ENCODE measurements at regions not wholly inside any gene's neighbourhood (a gene's known extent, or its start where the extent isn't known, plus 50 kb on each side); places are given as distances from the start of the nearest gene placed in this dataset.
"Not testable (repeated sequence)": the region's sequence is repeated elsewhere in the genome, so short reads cannot be mapped to it uniquely, and the experiment has no call there.

- no peaks in the 10 kb centered on the region for H3K27me3 Mint-ChIP-seq (ENCODE audit: low read depth)
- DNase-seq (ENCODE audit: low spot score): no peak
- H3K4me1 Mint-ChIP-seq (ENCODE audit: low read depth): no peaks in the 10 kb centered on the region
- H3K27ac Mint-ChIP-seq: no peak overlapping the region
- H3K4me3 Mint-ChIP-seq: no peak overlapping the region
- H3K36me3 Mint-ChIP-seq (ENCODE audit: low read depth): no peaks in the 10 kb centered on the region
- H3K9me3 Mint-ChIP-seq: peaks cover 26% of the 10 kb centered on the region
These were observed 1529.8 kb downstream of the FAM181B start for GRCh38 chr11:81203876-81204275.

- H3K36me3 Mint-ChIP-seq (ENCODE audit: low read depth): no peaks in the 10 kb centered on the region
- DNase-seq (ENCODE audit: low spot score): no peak
- no peak overlapping the region for H3K4me3 Mint-ChIP-seq
- H3K27me3 Mint-ChIP-seq (ENCODE audit: low read depth): no peaks in the 10 kb centered on the region
- peaks cover 40% of the 10 kb centered on the region for H3K9me3 Mint-ChIP-seq
- no peak overlapping the region for H3K27ac Mint-ChIP-seq
- H3K4me1 Mint-ChIP-seq (ENCODE audit: low read depth): no peaks in the 10 kb centered on the region
These were observed 1536.3 kb downstream of the FAM181B start for GRCh38 chr11:81197396-81197795.

- Mint-ChIP-seq H3K36me3 (ENCODE audit: low read depth) (no peaks in the 10 kb centered on the region), H3K9me3 (peaks cover 26% of the 10 kb centered on the region), H3K27ac (no peak overlapping the region), H3K4me1 (ENCODE audit: low read depth) (no peaks in the 10 kb centered on the region), H3K4me3 (no peak overlapping the region), H3K27me3 (ENCODE audit: low read depth) (no peaks in the 10 kb centered on the region)
- no peak for DNase-seq (ENCODE audit: low spot score)
These were observed 1541.1 kb downstream of the FAM181B start for GRCh38 chr11:81192516-81192915.

- DNase-seq (ENCODE audit: low spot score): no peak
- Mint-ChIP-seq H3K27me3 (ENCODE audit: low read depth) (no peaks in the 10 kb centered on the region), H3K4me3 (no peak overlapping the region), H3K36me3 (ENCODE audit: low read depth) (no peaks in the 10 kb centered on the region), H3K9me3 (peaks cover 20% of the 10 kb centered on the region), H3K4me1 (ENCODE audit: low read depth) (no peaks in the 10 kb centered on the region), H3K27ac (no peak overlapping the region)
These were observed 1543.1 kb downstream of the FAM181B start for GRCh38 chr11:81190546-81190945.

- not testable (repeated sequence) for DNase-seq (ENCODE audit: low spot score); H3K27ac Mint-ChIP-seq; H3K4me1 Mint-ChIP-seq (ENCODE audit: low read depth); H3K4me3 Mint-ChIP-seq; H3K36me3 Mint-ChIP-seq (ENCODE audit: low read depth); H3K27me3 Mint-ChIP-seq (ENCODE audit: low read depth)
- peaks cover 19% of the 10 kb centered on the region for H3K9me3 Mint-ChIP-seq
These were observed 1546.6 kb downstream of the FAM181B start for GRCh38 chr11:81187033-81187432.

GRCh38 chr11:81174646-81175330 lies 1558.9 kb downstream of the FAM181B start:
- no peaks in the 10 kb centered on the region for H3K27me3 Mint-ChIP-seq (ENCODE audit: low read depth)

GRCh38 chr11:81165164-81165563 lies 1568.5 kb downstream of the FAM181B start:
- no peak overlapping the region for H3K27ac Mint-ChIP-seq

More at GRCh38 chr11:81174646-81175330, 1558.9 kb downstream of the FAM181B start:
- no peaks in the 10 kb centered on the region for H3K4me1 Mint-ChIP-seq (ENCODE audit: low read depth)
- no peak overlapping the region for H3K4me3 Mint-ChIP-seq
- DNase-seq (ENCODE audit: low spot score): no peak
- H3K9me3 Mint-ChIP-seq: no peaks in the 10 kb centered on the region
- no peaks in the 10 kb centered on the region for H3K36me3 Mint-ChIP-seq (ENCODE audit: low read depth)
- no peak overlapping the region for H3K27ac Mint-ChIP-seq

GRCh38 chr11:81159900-81160299 lies 1573.8 kb downstream of the FAM181B start:
- H3K27me3 Mint-ChIP-seq (ENCODE audit: low read depth): no peaks in the 10 kb centered on the region
- no peaks in the 10 kb centered on the region for H3K4me1 Mint-ChIP-seq (ENCODE audit: low read depth)

More at GRCh38 chr11:81165164-81165563, 1568.5 kb downstream of the FAM181B start:
- H3K9me3 Mint-ChIP-seq: no peaks in the 10 kb centered on the region
- no peaks in the 10 kb centered on the region for H3K4me1 Mint-ChIP-seq (ENCODE audit: low read depth)
- no peak for DNase-seq (ENCODE audit: low spot score)
- no peaks in the 10 kb centered on the region for H3K27me3 Mint-ChIP-seq (ENCODE audit: low read depth)
- H3K36me3 Mint-ChIP-seq (ENCODE audit: low read depth): no peaks in the 10 kb centered on the region
- no peak overlapping the region for H3K4me3 Mint-ChIP-seq

GRCh38 chr11:81135570-81135969 lies 1598.1 kb downstream of the FAM181B start:
- Mint-ChIP-seq H3K4me3 (no peak overlapping the region), H3K9me3 (peaks cover 9% of the 10 kb centered on the region), H3K4me1 (ENCODE audit: low read depth) (no peaks in the 10 kb centered on the region), H3K27ac (no peak overlapping the region), H3K27me3 (ENCODE audit: low read depth) (no peaks in the 10 kb centered on the region), H3K36me3 (ENCODE audit: low read depth) (no peaks in the 10 kb centered on the region)
- DNase-seq (ENCODE audit: low spot score): no peak

More at GRCh38 chr11:81159900-81160299, 1573.8 kb downstream of the FAM181B start:
- no peak overlapping the region for H3K4me3 Mint-ChIP-seq
- peaks cover 3% of the 10 kb centered on the region for H3K9me3 Mint-ChIP-seq
- H3K36me3 Mint-ChIP-seq (ENCODE audit: low read depth): no peaks in the 10 kb centered on the region
- H3K27ac Mint-ChIP-seq: no peak overlapping the region
- DNase-seq (ENCODE audit: low spot score): no peak

- Mint-ChIP-seq H3K9me3 (no peaks in the 10 kb centered on the region), H3K4me1 (ENCODE audit: low read depth) (no peaks in the 10 kb centered on the region), H3K27me3 (ENCODE audit: low read depth) (no peaks in the 10 kb centered on the region), H3K36me3 (ENCODE audit: low read depth) (no peaks in the 10 kb centered on the region), H3K4me3 (no peak overlapping the region), H3K27ac (no peak overlapping the region)
- DNase-seq (ENCODE audit: low spot score): no peak
These were observed 1604.0 kb downstream of the FAM181B start for GRCh38 chr11:81129618-81130017.

GRCh38 chr11:81112718-81113117 lies 1620.9 kb downstream of the FAM181B start:
- Mint-ChIP-seq H3K4me3 (no peak overlapping the region), H3K27ac (no peak overlapping the region), H3K27me3 (ENCODE audit: low read depth) (no peaks in the 10 kb centered on the region), H3K36me3 (ENCODE audit: low read depth) (no peaks in the 10 kb centered on the region), H3K9me3 (peaks cover 3% of the 10 kb centered on the region), H3K4me1 (ENCODE audit: low read depth) (no peaks in the 10 kb centered on the region)
- no peak for DNase-seq (ENCODE audit: low spot score)

- H3K9me3 Mint-ChIP-seq: no peaks in the 10 kb centered on the region
- no peak for DNase-seq (ENCODE audit: low spot score)
- H3K27me3 Mint-ChIP-seq (ENCODE audit: low read depth): no peaks in the 10 kb centered on the region
- no peak overlapping the region for H3K4me3 Mint-ChIP-seq
- H3K36me3 Mint-ChIP-seq (ENCODE audit: low read depth): no peaks in the 10 kb centered on the region
- no peaks in the 10 kb centered on the region for H3K4me1 Mint-ChIP-seq (ENCODE audit: low read depth)
- no peak overlapping the region for H3K27ac Mint-ChIP-seq
These were observed 1629.6 kb downstream of the FAM181B start for GRCh38 chr11:81104051-81104450.

GRCh38 chr11:81098471-81098870 lies 1635.2 kb downstream of the FAM181B start:
- H3K27ac Mint-ChIP-seq: no peak overlapping the region
- H3K4me1 Mint-ChIP-seq (ENCODE audit: low read depth): no peaks in the 10 kb centered on the region
- H3K9me3 Mint-ChIP-seq: peaks cover 10% of the 10 kb centered on the region

GRCh38 chr11:81092522-81092921 lies 1641.1 kb downstream of the FAM181B start:
- Mint-ChIP-seq H3K4me3 (no peak overlapping the region), H3K36me3 (ENCODE audit: low read depth) (no peaks in the 10 kb centered on the region), H3K27me3 (ENCODE audit: low read depth) (no peaks in the 10 kb centered on the region), H3K4me1 (ENCODE audit: low read depth) (no peaks in the 10 kb centered on the region), H3K27ac (no peak overlapping the region), H3K9me3 (peaks cover 23% of the 10 kb centered on the region)
- DNase-seq (ENCODE audit: low spot score): no peak

More at GRCh38 chr11:81098471-81098870, 1635.2 kb downstream of the FAM181B start:
- H3K36me3 Mint-ChIP-seq (ENCODE audit: low read depth): no peaks in the 10 kb centered on the region
- DNase-seq (ENCODE audit: low spot score): no peak
- no peak overlapping the region for H3K4me3 Mint-ChIP-seq
- H3K27me3 Mint-ChIP-seq (ENCODE audit: low read depth): no peaks in the 10 kb centered on the region

- H3K36me3 Mint-ChIP-seq (ENCODE audit: low read depth): no peaks in the 10 kb centered on the region
- H3K27ac Mint-ChIP-seq: no peak overlapping the region
- no peak for DNase-seq (ENCODE audit: low spot score)
These were observed 1644.4 kb downstream of the FAM181B start for GRCh38 chr11:81089242-81089641.

More at GRCh38 chr11:81089242-81089641, 1644.4 kb downstream of the FAM181B start:
- Mint-ChIP-seq H3K27me3 (ENCODE audit: low read depth) (no peaks in the 10 kb centered on the region), H3K4me3 (no peak overlapping the region), H3K9me3 (peaks cover 16% of the 10 kb centered on the region), H3K4me1 (ENCODE audit: low read depth) (no peaks in the 10 kb centered on the region)

Measured in T-helper 2 cell treated with Interferon-gamma antibody and Interleukin-4, amounts not matched to agents 5 μg/mL and 100 μg/mL, for 36 hours (primary cell).